GM12864 (cell line): ENCODE measurements at regions not wholly inside any gene's neighbourhood (a gene's known extent, or its start where the extent isn't known, plus 50 kb on each side); places are given as distances from the start of the nearest gene placed in this dataset.
A peak's percentile ranks its signal among the peaks of the same experiment; 100 is the strongest.
"Not testable (repeated sequence)": the region's sequence is repeated elsewhere in the genome, so short reads cannot be mapped to it uniquely, and the experiment has no call there.

ENCODE experiments used
- DNase-seq: peaks from one replicate; pipeline ENCODE4 v3.0.0-alpha.2; 2011; ENCODE audit warnings: low read depth
- H3K4me3 ChIP-seq: 2 replicates; pipeline ENCODE4 v1.5.1; 2011; ENCODE audit warnings: mild to moderate bottlenecking, low read depth, low read length, control low read depth
- CTCF ChIP-seq: IDR thresholded peaks from 2 replicates; pipeline ENCODE4 v1.5.1; 2011; ENCODE audit warnings: low read depth, mild to moderate bottlenecking, moderate library complexity, low read length, control low read depth, inconsistent platforms; ENCODE audit errors: missing control alignments

- not testable (repeated sequence) for DNase-seq, H3K4me3 ChIP-seq
Observed at GRCh38 chr17:20387549-20387948, 79.8 kb downstream of the LGALS9B start.

GRCh38 chr17:20381358-20382300 lies 85.7 kb downstream of the LGALS9B start:
- TF ChIP-seq CTCF, result peak; percentile 58
- not testable (repeated sequence) for DNase-seq, H3K4me3 ChIP-seq

GRCh38 chr17:20380625-20381024 lies 86.7 kb downstream of the LGALS9B start:
- not testable (repeated sequence) for DNase-seq, H3K4me3 ChIP-seq

GRCh38 chr17:20379251-20379650 lies 88.1 kb downstream of the LGALS9B start:
- H3K4me3 ChIP-seq, DNase-seq: not testable (repeated sequence)

- DNase-seq, H3K4me3 ChIP-seq: not testable (repeated sequence)
Observed at GRCh38 chr17:20376642-20377041, 90.7 kb downstream of the LGALS9B start.

GRCh38 chr17:20375745-20376144 lies 91.6 kb downstream of the LGALS9B start:
- not testable (repeated sequence) for H3K4me3 ChIP-seq, DNase-seq
